Occipital lobe (tissue), 1 donor: ENCODE measurements at regions not wholly inside any gene's neighbourhood (a gene's known extent, or its start where the extent isn't known, plus 50 kb on each side); places are given as distances from the start of the nearest gene placed in this dataset.
A peak's percentile ranks its signal among the peaks of the same experiment; 100 is the strongest.

ENCODE experiments used
- DNase-seq: peaks from one replicate; lab custom pipeline; 2025; lab: John Stamatoyannopoulos, UW

DNA sequence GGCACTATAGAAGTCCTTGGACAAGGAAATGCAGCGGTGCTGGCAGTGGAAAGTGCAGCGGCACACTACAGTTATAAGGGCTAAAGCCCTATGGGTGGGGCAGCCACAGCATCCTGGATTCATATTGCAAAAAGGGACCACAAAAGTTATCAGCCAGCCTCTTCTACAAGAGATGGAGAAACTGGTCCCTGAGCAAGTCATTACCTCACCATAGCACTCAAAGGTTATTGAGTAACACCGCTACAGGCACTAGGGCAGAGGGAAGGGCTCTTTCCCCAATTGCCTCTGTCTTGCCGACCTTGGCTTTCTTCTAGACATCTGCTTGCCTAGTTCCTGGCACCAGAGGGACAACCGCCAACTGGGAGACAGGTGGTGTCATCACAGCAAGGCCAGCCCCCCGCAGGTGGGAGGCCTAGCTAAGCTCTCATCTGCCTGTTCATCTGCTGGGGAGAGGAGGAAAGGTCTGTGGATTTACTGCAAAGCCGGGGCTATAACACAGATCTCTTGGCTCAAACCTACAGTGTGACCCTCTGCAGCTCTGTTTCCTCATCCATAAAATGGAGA lies 600.0 kb downstream of the BCOR start:
- no peak for DNase-seq

- no peak for DNase-seq
Measured at GRCh38 chrX:39499996-39500395, 597.8 kb downstream of the BCOR start.

GRCh38 chrX:39501822-39502221 lies 595.9 kb downstream of the BCOR start:
- DNase-seq, result no peak

DNA sequence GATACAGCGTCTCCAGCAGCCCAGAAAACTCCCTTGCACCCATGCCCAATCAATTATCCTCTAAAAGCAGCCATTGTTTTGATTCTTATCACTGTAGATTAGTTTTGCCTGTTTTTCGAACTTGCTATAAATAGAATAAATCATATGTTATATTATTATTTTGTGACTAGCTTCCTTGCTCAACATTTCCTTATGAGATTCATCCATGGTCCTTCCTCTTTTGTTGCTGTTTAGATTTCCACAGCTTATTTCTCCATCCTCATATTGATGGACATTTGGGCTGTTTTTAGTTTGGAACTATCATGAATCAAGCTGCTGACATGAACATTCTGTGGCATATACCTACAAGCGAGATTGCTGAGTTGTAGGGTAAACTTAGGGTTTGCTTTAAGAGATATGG lies 595.3 kb downstream of the BCOR start:
- no peak for DNase-seq

- DNase-seq, result no peak
Measured at GRCh38 chrX:39504227-39504626, 593.5 kb downstream of the BCOR start.

GRCh38 chrX:39504850-39505259 lies 592.9 kb downstream of the BCOR start:
- no peak for DNase-seq

DNA sequence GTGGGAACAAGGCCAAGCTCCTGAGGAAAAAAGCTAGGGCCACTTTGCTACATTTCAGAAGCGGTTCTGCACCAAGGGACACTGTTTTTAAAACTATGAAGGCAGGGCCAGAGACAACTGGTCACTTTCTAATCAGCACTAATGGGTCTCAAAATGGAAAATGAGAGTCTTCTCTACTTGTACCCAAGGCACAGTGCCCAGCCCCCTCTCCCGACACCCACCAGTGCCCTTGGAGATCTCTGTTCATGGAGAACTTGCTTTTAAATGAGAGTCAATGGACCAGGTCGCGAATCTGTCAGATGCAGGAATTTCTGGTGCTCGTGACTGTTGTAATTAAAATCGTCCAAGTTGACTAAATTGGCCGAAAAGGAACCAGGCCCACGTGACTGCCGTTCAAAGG lies 591.6 kb downstream of the BCOR start:
- DNase-seq, result no peak

- DNase-seq, result no peak
Measured at GRCh38 chrX:39507034-39507433, 590.7 kb downstream of the BCOR start.

DNA sequence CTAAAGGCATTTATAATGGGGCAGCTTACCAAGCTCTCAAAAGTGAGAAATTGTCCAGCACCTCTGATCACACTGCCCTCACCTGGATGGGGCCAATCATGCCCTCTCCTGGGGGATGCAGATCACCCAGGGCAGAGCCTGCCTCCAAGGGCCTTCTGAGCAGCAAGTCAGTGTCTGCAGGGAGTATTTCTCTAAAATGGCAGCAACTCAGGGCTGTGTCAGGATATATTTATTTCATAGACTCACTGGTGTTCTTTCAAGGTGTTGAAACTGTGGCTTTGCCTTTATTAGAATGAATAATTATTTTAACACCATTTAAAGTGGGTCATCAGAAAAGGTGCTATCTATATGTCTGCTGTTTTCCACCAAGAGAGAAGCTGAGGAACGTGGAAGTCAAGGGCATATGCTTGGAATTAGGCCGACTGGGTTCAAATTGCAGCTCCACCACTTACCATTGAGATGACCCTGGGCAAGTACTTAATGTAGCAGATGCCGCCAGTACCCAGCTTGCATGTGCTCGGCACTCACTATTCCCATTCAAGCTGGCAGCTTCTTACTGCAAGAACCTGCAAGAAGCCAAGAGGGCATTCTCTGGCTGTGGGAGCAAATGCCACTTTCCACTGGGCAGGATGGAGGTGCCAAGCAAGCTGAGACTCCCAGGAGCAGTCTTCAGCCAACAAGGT lies 590.0 kb downstream of the BCOR start:
- no peak for DNase-seq

DNA sequence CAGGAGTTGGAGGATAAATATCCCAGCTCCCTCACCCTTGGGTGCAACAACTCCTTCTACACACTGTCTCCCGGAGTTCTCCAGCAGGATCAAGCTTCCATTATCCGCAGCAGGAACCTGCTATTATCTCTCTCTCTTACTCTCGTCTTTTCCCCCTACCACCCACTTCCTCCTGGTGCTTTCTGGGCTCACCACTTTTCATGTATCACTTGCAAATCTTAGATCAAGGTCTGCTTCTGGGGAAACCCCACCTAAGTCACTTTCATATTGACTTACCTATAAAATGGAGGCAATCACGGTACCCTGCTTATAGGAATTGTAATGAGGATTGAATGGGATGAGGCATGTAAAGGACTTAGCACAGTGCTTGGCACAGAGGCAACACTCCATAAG lies 589.5 kb downstream of the BCOR start:
- no peak for DNase-seq

GRCh38 chrX:39509157-39509556 lies 588.6 kb downstream of the BCOR start:
- DNase-seq, result no peak

DNA sequence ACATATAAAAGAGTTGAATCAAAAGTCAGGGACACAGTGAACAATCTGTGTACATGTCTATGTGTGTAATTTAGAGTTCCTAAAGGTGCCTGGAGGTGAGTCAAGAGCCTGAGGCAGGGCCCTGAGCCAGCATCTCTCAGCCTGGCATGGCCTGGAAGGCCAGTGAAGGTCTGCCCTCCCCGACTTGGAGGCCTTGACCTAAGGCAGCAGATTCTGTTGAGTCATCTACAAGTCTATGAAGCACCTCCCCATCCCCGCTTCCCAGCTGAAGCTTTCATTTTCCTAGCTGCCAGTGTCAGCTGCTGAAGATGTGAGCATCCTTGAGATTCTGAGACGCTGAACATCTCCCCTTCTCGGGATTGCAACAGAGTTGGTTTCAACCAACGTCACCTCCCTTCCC lies 583.9 kb downstream of the BCOR start:
- DNase-seq, result no peak

DNA sequence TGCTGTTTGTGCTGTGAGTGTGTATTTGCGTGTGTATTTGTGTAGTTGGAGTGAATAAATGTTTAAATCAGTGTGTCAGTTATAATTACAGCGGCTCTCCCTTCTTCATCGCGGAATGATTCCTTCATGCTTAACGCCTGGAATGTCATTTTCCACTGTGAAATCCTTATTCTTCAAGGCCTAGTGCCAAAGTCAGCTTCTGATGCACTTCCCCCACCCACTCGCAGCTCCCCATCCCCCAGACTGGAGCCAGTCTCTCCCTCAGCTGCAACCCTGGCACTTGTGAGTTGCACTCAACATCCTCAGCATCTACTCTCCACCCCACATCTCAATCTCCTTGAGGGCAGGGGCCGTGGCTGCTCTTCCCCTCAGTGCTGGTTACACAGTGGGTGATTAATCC lies 583.0 kb downstream of the BCOR start:
- DNase-seq, result no peak

- no peak for DNase-seq
Measured at GRCh38 chrX:39516427-39516841, 581.3 kb downstream of the BCOR start.

GRCh38 chrX:39518476-39519029 lies 579.2 kb downstream of the BCOR start:
- DNase-seq, result peak; percentile 23

DNA sequence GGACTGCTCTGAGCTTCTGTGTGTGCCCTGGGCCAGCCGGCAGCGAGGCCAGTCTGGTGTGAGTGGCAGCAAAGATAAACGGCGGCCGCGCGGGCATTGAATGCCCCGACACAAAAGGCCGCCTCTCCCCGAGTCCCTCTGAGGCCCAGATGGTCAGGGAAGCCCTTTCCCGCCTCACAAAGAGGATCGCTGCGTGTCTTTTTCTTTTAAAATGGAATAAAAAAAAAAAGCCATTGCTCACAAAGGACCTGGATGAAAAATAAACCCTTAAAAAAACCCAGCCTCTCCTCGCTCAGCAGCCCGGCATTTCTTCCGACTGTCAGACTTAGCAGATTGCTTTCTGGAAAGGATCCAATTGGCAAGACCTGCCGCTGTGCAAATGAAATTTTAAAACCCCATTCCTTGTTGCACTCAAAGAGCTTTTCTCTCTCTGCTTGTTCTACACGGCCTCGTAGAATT lies 578.7 kb downstream of the BCOR start:
- peak; percentile 2 for DNase-seq

- DNase-seq, result no peak
Measured at GRCh38 chrX:39519566-39520301, 578.0 kb downstream of the BCOR start.

DNA sequence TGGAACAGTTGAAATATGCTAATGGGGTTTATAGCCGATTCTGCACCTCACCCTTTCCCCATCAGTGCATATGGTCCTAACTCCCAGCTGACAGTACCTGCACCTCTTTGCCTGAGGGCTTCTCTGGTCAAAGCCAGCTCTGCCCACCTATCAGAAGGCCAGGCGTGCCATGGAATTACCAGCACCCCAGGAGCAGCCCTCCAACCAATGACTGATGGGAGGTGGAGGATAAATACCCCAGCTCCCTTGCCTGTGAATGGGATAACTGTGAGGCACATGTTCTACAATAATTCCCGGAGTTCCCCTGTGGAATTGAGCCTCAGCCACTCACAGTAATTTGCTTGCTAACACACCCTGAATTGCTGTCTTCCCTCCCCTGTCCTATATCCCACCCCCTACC lies 572.0 kb downstream of the BCOR start:
- DNase-seq, result no peak

- DNase-seq, result no peak
Measured at GRCh38 chrX:39527025-39527424, 570.7 kb downstream of the BCOR start.

- no peak for DNase-seq
Measured at GRCh38 chrX:39528161-39528916, 569.4 kb downstream of the BCOR start.

GRCh38 chrX:39532761-39533160 lies 565.0 kb downstream of the BCOR start:
- no peak for DNase-seq

DNA sequence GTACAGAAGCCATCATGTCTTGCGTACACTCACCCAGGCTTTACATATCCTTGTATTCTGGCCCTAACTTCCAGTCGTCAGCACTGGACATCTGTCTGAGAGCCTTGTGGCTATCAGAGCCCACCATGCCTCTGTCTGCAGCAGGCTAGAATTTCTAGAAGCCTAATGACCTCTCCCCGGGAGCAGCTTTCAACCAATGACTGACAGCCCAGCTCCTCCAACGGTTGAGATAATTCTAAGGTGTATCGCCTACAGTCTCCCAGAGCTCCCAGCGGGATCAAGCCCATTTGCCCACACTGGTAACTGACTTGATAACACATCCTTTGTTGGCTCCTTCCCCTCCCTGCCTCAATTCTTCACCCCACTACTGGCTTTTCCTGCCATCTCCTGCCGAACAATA lies 562.8 kb downstream of the BCOR start:
- DNase-seq, result no peak
